Neural crest cell (in vitro differentiated cells): ENCODE measurements at regions not wholly inside any gene's neighbourhood (a gene's known extent, or its start where the extent isn't known, plus 50 kb on each side); places are given as distances from the start of the nearest gene placed in this dataset.
A peak's percentile ranks its signal among the peaks of the same experiment; 100 is the strongest.
"Not testable (repeated sequence)": the region's sequence is repeated elsewhere in the genome, so short reads cannot be mapped to it uniquely, and the experiment has no call there.

Experiments
- DNase-seq: peaks from one replicate; pipeline ENCODE4 v3.0.0; 2021; ENCODE audit warnings: low read depth, mixed read lengths, low spot score
- H3K27ac Mint-ChIP-seq: one replicate; pipeline ENCODE4 v1.8.0; 2021; ENCODE audit warnings: mild to moderate bottlenecking, mixed read lengths; ENCODE audit not compliant: unreplicated experiment
- H3K27me3 Mint-ChIP-seq: 2 replicates; pipeline ENCODE4 v1.8.0; 2021; ENCODE audit warnings: low read depth, mild to moderate bottlenecking, mixed read lengths
- H3K36me3 Mint-ChIP-seq: 2 replicates; pipeline ENCODE4 v1.8.0; 2021; ENCODE audit warnings: low read depth, mild to moderate bottlenecking, mixed read lengths
- H3K4me1 Mint-ChIP-seq: 2 replicates; pipeline ENCODE4 v1.8.0; 2021; ENCODE audit warnings: mixed read lengths
- H3K4me3 Mint-ChIP-seq: one replicate; pipeline ENCODE4 v1.8.0; 2021; ENCODE audit warnings: mild to moderate bottlenecking, mixed read lengths
- H3K9me3 Mint-ChIP-seq: 2 replicates; pipeline ENCODE4 v1.8.0; 2021; ENCODE audit warnings: mixed read lengths
- TF ChIP-seq, protein P1 (sequence below): fragments of 200-600 bp; sonication (generic); conservative IDR thresholded peaks from 2 replicates; pipeline ENCODE4 v1.5.0; 2021; ENCODE audit warnings: antibody characterized with exemption, mild to moderate bottlenecking

DNA sequence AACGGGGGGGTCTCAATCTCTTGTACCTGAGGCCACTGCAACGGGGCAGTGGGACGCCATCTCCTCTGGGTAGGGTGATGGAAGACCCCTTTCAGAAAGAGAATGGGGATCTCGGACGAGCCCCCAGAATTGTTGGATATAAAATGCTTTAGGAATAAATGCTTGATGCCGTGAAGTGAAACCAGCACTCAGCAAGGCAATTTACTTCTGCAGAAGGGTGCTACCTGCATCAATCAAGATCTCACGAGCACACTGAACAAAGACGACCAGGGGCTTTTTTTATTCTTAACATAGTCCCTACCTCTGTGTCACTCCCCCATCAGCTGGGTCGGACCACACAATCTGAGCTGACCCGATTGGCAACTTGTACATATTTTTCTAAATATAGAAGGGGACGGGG lies 203.6 kb upstream of the TBX18 start:
- Mint-ChIP-seq H3K4me3 (no peak overlapping the region), H3K36me3 (no peaks in the 10 kb centered on the region), H3K27me3 (peaks cover 19% of the 10 kb centered on the region), H3K4me1 (no peaks in the 10 kb centered on the region), H3K9me3 (no peaks in the 10 kb centered on the region), H3K27ac (no peak overlapping the region)
- no peak for DNase-seq
- TF ChIP-seq, protein P1, sequence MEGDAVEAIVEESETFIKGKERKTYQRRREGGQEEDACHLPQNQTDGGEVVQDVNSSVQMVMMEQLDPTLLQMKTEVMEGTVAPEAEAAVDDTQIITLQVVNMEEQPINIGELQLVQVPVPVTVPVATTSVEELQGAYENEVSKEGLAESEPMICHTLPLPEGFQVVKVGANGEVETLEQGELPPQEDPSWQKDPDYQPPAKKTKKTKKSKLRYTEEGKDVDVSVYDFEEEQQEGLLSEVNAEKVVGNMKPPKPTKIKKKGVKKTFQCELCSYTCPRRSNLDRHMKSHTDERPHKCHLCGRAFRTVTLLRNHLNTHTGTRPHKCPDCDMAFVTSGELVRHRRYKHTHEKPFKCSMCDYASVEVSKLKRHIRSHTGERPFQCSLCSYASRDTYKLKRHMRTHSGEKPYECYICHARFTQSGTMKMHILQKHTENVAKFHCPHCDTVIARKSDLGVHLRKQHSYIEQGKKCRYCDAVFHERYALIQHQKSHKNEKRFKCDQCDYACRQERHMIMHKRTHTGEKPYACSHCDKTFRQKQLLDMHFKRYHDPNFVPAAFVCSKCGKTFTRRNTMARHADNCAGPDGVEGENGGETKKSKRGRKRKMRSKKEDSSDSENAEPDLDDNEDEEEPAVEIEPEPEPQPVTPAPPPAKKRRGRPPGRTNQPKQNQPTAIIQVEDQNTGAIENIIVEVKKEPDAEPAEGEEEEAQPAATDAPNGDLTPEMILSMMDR: no peak

- no peaks in the 10 kb centered on the region for H3K9me3 Mint-ChIP-seq
- H3K4me1 Mint-ChIP-seq: no peaks in the 10 kb centered on the region
- no peak overlapping the region for H3K27ac Mint-ChIP-seq
- DNase-seq: peak; percentile 42
- H3K27me3 Mint-ChIP-seq: peaks cover 17% of the 10 kb centered on the region
- no peaks in the 10 kb centered on the region for H3K36me3 Mint-ChIP-seq
- TF ChIP-seq, protein P1: peak; percentile 65
- H3K4me3 Mint-ChIP-seq: no peak overlapping the region
Observed at GRCh38 chr6:84967389-84967788, 203.0 kb upstream of the TBX18 start.

- TF ChIP-seq, protein P1: no peak
- Mint-ChIP-seq H3K27ac (no peak overlapping the region), H3K9me3 (peaks cover 11% of the 10 kb centered on the region), H3K27me3 (peaks cover 2% of the 10 kb centered on the region), H3K4me1 (no peaks in the 10 kb centered on the region), H3K4me3 (no peak overlapping the region), H3K36me3 (no peaks in the 10 kb centered on the region)
- DNase-seq: no peak
Observed at GRCh38 chr6:84953111-84953755, 188.8 kb upstream of the TBX18 start.

DNA sequence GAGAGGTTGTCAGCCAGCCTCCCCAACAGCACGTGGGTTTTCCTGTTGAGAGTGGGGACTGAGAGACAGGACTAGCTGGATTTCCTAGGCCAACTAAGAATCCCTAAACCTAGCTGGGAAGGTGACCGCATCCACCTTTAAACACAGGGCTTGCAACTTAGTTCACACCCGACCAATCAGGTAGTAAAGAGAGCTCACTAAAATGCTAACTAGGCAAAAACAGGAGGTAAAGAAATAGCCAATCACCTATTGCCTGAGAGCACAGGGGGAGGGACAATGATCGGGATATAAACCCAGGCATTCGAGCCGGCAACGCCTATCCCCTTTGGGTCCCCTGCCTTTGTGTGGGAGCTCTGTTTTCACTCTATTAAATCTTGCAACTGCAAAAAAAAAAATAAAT lies 180.5 kb upstream of the TBX18 start:
- peaks cover 29% of the 10 kb centered on the region for H3K9me3 Mint-ChIP-seq
- peaks cover 14% of the 10 kb centered on the region for H3K27me3 Mint-ChIP-seq
- DNase-seq, H3K4me1 Mint-ChIP-seq, H3K4me3 Mint-ChIP-seq, H3K27ac Mint-ChIP-seq, H3K36me3 Mint-ChIP-seq: not testable (repeated sequence)

DNA sequence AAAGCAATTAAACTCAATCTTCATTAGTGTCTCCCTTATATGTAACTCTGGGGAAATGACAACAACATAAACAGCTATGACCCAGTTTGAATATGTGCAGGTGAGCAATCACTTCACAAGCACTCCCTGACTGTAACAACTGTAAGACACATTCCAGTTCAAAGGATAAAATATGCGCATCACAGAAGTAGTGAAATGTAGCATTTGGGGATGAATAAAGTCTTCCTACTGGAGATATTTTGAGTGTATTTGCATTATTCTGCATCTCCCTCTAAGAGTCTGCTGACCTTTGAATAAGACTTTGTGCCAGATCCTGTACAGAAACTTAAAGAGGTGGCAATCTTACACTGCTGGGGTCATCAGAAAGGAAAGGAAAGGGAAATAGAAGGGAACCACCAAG lies 179.5 kb upstream of the TBX18 start:
- no peak for DNase-seq
- Mint-ChIP-seq H3K27ac (no peak overlapping the region), H3K27me3 (peaks cover 14% of the 10 kb centered on the region), H3K4me1 (no peaks in the 10 kb centered on the region), H3K36me3 (no peaks in the 10 kb centered on the region), H3K4me3 (no peak overlapping the region), H3K9me3 (peaks cover 23% of the 10 kb centered on the region)
- TF ChIP-seq, protein P1: no peak

GRCh38 chr6:84941609-84942008 lies 177.2 kb upstream of the TBX18 start:
- H3K4me3 Mint-ChIP-seq, H3K4me1 Mint-ChIP-seq, H3K27ac Mint-ChIP-seq, DNase-seq, H3K36me3 Mint-ChIP-seq: not testable (repeated sequence)
- Mint-ChIP-seq H3K27me3 (peaks cover 23% of the 10 kb centered on the region), H3K9me3 (peaks cover 17% of the 10 kb centered on the region)
